ENCODE measurements at regions not wholly inside any gene's neighbourhood (a gene's known extent, or its start where the extent isn't known, plus 50 kb on each side); places are given as distances from the start of the nearest gene placed in this dataset.
"Not testable (repeated sequence)": the region's sequence is repeated elsewhere in the genome, so short reads cannot be mapped to it uniquely, and the experiment has no call there.

DNA sequence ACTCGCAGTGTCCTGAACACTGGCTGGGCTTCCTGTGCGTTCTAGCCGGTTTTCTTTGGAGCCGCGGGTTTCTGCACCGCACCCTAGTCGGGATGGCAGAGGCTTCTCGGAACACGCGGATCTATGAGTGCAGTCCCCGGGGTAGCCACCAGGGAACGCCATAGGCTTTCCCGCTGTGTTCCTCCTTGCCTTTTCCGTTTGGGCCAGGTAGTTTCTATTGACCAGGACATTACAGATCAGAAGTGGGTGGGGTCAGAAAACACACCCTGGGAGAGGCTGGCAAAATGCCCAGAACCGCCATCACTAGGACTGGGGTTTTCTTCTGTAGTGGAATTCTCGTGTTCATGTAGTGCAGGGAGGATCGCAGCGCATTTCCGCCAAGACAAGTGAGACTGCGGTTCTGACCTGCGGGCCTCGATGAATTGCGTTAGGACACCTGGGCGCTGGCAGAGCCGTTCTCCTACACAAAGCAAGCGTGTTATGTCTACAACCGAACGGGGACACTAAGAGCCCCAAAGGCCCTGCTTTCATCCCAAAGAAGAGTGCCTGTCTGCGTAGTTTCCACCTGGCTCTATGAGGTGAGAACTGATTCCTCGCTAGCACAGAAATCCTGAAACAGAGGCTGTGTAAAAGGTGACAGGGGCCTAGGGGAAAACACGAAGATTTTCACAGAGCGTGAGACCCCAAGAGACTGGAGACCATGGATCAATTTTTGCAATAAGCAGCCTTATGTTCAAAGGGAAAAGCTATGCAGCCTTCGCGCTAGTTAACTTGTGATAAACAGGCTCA is 121.5 kb downstream of the PPIAL4G start:
- TF ChIP-seq, protein P1, sequence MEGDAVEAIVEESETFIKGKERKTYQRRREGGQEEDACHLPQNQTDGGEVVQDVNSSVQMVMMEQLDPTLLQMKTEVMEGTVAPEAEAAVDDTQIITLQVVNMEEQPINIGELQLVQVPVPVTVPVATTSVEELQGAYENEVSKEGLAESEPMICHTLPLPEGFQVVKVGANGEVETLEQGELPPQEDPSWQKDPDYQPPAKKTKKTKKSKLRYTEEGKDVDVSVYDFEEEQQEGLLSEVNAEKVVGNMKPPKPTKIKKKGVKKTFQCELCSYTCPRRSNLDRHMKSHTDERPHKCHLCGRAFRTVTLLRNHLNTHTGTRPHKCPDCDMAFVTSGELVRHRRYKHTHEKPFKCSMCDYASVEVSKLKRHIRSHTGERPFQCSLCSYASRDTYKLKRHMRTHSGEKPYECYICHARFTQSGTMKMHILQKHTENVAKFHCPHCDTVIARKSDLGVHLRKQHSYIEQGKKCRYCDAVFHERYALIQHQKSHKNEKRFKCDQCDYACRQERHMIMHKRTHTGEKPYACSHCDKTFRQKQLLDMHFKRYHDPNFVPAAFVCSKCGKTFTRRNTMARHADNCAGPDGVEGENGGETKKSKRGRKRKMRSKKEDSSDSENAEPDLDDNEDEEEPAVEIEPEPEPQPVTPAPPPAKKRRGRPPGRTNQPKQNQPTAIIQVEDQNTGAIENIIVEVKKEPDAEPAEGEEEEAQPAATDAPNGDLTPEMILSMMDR (IDR thresholded peaks at IDR 0.05): peak; percentile 43 to 90 (median 62)
- TF ChIP-seq POLR2AphosphoS5 (IDR thresholded peaks at IDR 0.05): peak in 2 of 3 donors; percentile 12 to 37
- TF ChIP-seq EP300 (IDR thresholded peaks at IDR 0.05; ENCODE audit: low read depth); POLR2A (IDR thresholded peaks at IDR 0.05): not testable (repeated sequence)

Data from transverse colon (tissue), 4 donors.